GM12864 (cell line): ENCODE measurements at regions not wholly inside any gene's neighbourhood (a gene's known extent, or its start where the extent isn't known, plus 50 kb on each side); places are given as distances from the start of the nearest gene placed in this dataset.
"Not testable (repeated sequence)": the region's sequence is repeated elsewhere in the genome, so short reads cannot be mapped to it uniquely, and the experiment has no call there.

Experiments used
- DNase-seq: peaks from one replicate; pipeline ENCODE4 v3.0.0-alpha.2; 2011; ENCODE audit warnings: low read depth
- H3K4me3 ChIP-seq: 2 replicates; pipeline ENCODE4 v1.5.1; 2011; ENCODE audit warnings: mild to moderate bottlenecking, low read depth, low read length, control low read depth
- CTCF ChIP-seq: IDR thresholded peaks from 2 replicates; pipeline ENCODE4 v1.5.1; 2011; ENCODE audit warnings: low read depth, mild to moderate bottlenecking, moderate library complexity, low read length, control low read depth, inconsistent platforms; ENCODE audit errors: missing control alignments

- no peak overlapping the region for H3K4me3 ChIP-seq
- DNase-seq, result no peak
- TF ChIP-seq CTCF, result no peak
Observed at GRCh38 chr5:7146886-7147285, 249.1 kb upstream of the ADCY2 start.

GRCh38 chr5:7157083-7157482 is 238.9 kb upstream of the ADCY2 start:
- DNase-seq, result no peak
- H3K4me3 ChIP-seq, result no peak overlapping the region
- no peak for TF ChIP-seq CTCF

- no peak for DNase-seq
- no peak overlapping the region for H3K4me3 ChIP-seq
- no peak for TF ChIP-seq CTCF
Observed at GRCh38 chr5:7169240-7169878, 226.6 kb upstream of the ADCY2 start.

- H3K4me3 ChIP-seq, DNase-seq: not testable (repeated sequence)
Observed at GRCh38 chr5:7170785-7171184, 225.2 kb upstream of the ADCY2 start.

- no peak overlapping the region for H3K4me3 ChIP-seq
- no peak for TF ChIP-seq CTCF
- no peak for DNase-seq
Observed at GRCh38 chr5:7179364-7179763, 216.6 kb upstream of the ADCY2 start.

GRCh38 chr5:7181841-7182240 is 214.1 kb upstream of the ADCY2 start:
- TF ChIP-seq CTCF, result no peak
- H3K4me3 ChIP-seq, result no peak overlapping the region
- no peak for DNase-seq

- DNase-seq, result no peak
- H3K4me3 ChIP-seq, result no peak overlapping the region
- no peak for TF ChIP-seq CTCF
Observed at GRCh38 chr5:7185742-7186141, 210.2 kb upstream of the ADCY2 start.
